ENCODE measurements at regions not wholly inside any gene's neighbourhood (a gene's known extent, or its start where the extent isn't known, plus 50 kb on each side); places are given as distances from the start of the nearest gene placed in this dataset.

DNA sequence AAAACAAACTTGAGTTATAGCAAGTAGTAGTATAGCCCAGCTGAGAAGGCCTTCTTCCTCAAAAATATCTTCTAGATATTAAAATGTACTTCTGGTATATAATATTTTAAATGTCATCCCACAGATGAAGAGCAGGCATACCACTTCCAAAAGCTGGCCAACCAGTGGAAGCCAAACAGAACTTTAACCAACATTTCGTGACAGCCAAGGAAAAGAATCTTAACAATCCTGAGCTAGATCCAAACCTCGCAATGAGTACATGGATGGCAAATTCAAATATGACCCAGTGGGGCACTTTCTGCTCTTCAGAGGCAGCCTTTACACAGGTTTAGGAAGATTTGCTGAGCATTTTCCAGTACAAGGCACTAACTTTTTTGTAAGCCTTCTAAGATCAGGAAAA lies 91.8 kb upstream of the ACO1 start:
- DNase-seq (ENCODE audit: low spot score) (no peak), FAIRE-seq (no peak)

- DNase-seq (ENCODE audit: low spot score) = no peak
- FAIRE-seq = no peak
Measured at GRCh38 chr9:32293091-32293490, 91.4 kb upstream of the ACO1 start.

- DNase-seq (ENCODE audit: low spot score) (no peak), FAIRE-seq (no peak)
Measured at GRCh38 chr9:32294106-32294505, 90.3 kb upstream of the ACO1 start.

DNA sequence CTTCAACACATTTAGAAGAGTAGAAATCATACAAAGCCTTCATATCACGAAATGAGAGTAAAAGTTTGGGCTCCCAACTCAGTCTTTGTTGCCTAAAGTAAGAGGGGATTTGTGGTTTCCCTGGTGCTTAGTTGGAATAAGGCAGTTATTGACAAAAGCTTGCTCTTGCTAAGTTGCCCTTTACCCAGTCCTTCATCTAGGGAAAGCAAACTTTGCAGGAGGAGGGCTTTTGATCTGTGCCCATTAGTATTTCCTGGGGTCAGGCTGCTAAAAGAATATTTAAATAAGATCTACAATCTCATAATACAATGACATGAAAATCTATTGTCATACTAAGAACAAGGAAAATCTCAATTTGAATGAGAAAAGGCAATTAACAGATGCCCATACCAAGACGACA lies 84.1 kb upstream of the ACO1 start:
- FAIRE-seq (no peak), DNase-seq (ENCODE audit: low spot score) (no peak)

- DNase-seq (ENCODE audit: low spot score) (no peak), FAIRE-seq (no peak)
Measured at GRCh38 chr9:32304495-32304894, 79.9 kb upstream of the ACO1 start.

DNA sequence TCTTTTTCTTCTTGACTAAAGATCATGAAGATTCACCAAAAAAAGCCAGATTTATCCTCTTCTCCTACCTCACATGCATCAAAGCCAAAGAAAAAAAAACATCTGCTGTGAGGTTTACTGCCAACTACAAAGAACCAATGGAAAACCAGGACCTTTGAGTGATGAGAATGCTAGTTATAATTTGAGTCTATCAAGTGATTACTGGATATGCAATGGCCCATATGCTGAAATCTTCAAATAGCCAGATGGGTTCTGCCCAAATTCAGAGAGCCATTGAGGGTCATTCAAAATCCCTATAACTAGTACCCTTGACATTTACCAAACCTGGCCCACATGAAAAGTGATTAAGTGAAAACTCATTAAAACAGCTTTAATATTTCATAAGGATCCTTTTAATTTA lies 78.4 kb upstream of the ACO1 start:
- DNase-seq (ENCODE audit: low spot score) (no peak), FAIRE-seq (no peak)

GRCh38 chr9:32319312-32319929 lies 65.0 kb upstream of the ACO1 start:
- no peak for FAIRE-seq
- no peak for DNase-seq (ENCODE audit: low spot score)

DNA sequence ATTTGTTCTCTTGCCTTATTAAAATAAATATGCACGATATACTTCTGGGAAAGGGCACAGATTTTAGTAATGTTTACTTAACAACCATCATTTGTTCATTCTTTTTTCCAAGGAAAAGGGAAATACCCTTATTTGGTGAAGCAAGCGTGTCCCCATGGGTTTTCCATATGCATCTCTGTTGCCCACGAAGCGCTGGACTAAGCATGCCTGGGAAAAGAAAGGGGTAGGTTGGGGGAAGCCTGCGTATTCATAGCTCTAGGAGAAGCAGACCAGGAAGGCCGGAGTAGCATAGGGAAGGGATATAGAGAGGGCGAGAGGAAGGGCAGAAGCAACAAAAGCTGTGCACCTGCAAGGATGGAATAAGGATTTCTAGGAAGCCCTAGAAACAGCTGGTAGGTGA lies 61.8 kb upstream of the ACO1 start:
- FAIRE-seq = no peak
- no peak for DNase-seq (ENCODE audit: low spot score)

DNA sequence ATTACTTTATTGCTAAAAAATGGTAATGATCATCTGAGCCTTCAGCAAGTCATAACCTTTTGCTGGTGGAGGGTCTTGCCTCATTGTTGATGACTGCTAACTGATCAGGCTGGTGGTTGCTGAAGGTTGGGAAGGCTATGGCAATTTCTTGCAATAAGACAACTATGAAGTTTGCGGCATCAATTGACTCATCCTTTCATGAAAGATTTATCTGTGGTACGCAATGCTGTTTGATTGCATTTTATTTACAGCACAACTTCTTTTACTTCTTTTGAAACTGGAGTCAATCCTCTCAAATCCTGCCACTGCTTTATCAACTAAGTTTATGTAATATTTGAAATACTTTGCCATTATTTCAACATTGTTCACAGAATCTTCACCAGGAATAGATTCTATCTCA lies 58.3 kb upstream of the ACO1 start:
- DNase-seq (ENCODE audit: low spot score) (no peak), FAIRE-seq (no peak)

DNA sequence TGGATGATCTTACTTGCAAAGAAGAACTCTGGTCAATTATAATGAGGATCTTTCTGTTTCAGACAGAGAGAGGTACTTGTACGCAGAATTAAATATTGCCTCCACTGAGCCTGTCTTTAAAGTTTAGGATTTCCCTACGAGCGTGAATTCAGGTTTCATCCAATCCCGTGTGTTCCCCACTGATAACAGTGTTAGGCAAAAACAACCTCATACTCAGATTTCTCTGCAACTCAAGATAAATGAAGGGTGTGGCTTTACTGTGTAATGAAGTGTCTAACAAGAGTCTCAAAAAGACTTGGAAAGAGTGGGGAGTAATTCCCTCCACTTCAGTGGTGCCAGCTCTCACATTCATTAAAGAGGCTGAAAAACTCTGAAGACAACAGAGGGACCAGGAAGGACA lies 53.2 kb upstream of the ACO1 start:
- FAIRE-seq (no peak), DNase-seq (ENCODE audit: low spot score) (no peak)

DNA sequence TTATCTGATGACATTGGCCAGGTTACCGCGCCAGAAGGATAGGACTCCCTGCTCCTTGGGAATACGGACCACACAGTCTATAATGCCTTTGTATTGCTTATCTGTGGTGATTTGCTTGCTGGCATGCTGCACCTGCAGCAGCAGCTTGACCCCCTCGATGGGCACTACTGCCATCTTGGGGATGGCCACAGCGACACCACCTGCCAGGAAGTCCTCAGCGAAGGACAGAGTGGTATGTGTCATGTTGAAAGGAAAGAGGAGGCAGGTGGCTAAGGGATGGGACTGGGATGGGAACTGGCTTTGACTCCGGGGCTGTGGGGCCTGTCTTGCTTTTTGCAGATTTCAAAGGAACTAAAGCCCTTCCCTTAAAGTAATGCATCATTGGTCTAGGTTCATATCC lies 50.3 kb upstream of the ACO1 start:
- no peak for FAIRE-seq
- DNase-seq (ENCODE audit: low spot score) = no peak

All from RCC 7860 (cell line).